MM.1S (cell line): ENCODE measurements at regions not wholly inside any gene's neighbourhood (a gene's known extent, or its start where the extent isn't known, plus 50 kb on each side); places are given as distances from the start of the nearest gene placed in this dataset.

Experiments used
- DNase-seq: peaks from one replicate; pipeline ENCODE4 v3.0.0-alpha.2; 2015
- H2AFZ ChIP-seq: fragments of 300-600 bp; sonication (generic); 2 replicates; pipeline ENCODE4 v1.6.0; 2016; ENCODE audit warnings: antibody characterized with exemption, low read length
- H3F3A ChIP-seq: fragments of 300-600 bp; sonication (generic); 2 replicates; pipeline ENCODE4 v1.6.1; 2016; ENCODE audit warnings: mild to moderate bottlenecking, antibody characterized with exemption, low read length, moderate library complexity, mixed read lengths; ENCODE audit not compliant: insufficient read depth
- H3K27ac ChIP-seq: fragments of 300-600 bp; sonication (generic); 2 replicates; pipeline ENCODE4 v1.5.1; 2016; ENCODE audit warnings: mild to moderate bottlenecking, low read length
- H3K27me3 ChIP-seq: fragments of 300-600 bp; sonication (generic); replicated peaks from 2 replicates; pipeline ENCODE4 v1.6.0; 2016; ENCODE audit warnings: low read length; ENCODE audit not compliant: insufficient read depth
- H3K36me3 ChIP-seq: fragments of 300-600 bp; sonication (generic); replicated peaks from 2 replicates; pipeline ENCODE4 v1.6.1; 2016; ENCODE audit warnings: mild to moderate bottlenecking, low read length, mixed read lengths; ENCODE audit not compliant: insufficient read depth
- H3K4me1 ChIP-seq: fragments of 300-600 bp; sonication (generic); 2 replicates; pipeline ENCODE4 v1.6.1; 2016; ENCODE audit warnings: low read length, mixed read lengths
- H3K4me2 ChIP-seq: fragments of 300-600 bp; sonication (generic); 2 replicates; pipeline ENCODE4 v1.6.0; 2016; ENCODE audit warnings: low read depth, low read length
- H3K4me3 ChIP-seq: fragments of 300-600 bp; sonication (generic); 2 replicates; pipeline ENCODE4 v1.5.1; 2016; ENCODE audit warnings: low read length, mixed read lengths
- H3K79me2 ChIP-seq: fragments of 300-600 bp; sonication (generic); 2 replicates; pipeline ENCODE4 v1.6.1; 2016; ENCODE audit warnings: mixed run types, low read length, mixed read lengths
- H3K9ac ChIP-seq: fragments of 300-600 bp; sonication (generic); 2 replicates; pipeline ENCODE4 v1.6.1; 2016; ENCODE audit warnings: low read length, mixed read lengths
- H3K9me2 ChIP-seq: fragments of 300-600 bp; sonication (generic); replicated peaks from 2 replicates; pipeline ENCODE4 v1.6.1; 2016; ENCODE audit warnings: mild to moderate bottlenecking, low read length, mixed read lengths; ENCODE audit not compliant: insufficient read depth
- H3K9me3 ChIP-seq: fragments of 300-600 bp; sonication (generic); replicated peaks from 2 replicates; pipeline ENCODE4 v1.6.1; 2016; ENCODE audit warnings: mild to moderate bottlenecking, low read length, mixed read lengths; ENCODE audit not compliant: insufficient read depth
- H4K20me1 ChIP-seq: fragments of 300-600 bp; sonication (generic); 2 replicates; pipeline ENCODE4 v1.6.1; 2016; ENCODE audit warnings: mild to moderate bottlenecking, low read length, moderate library complexity, mixed read lengths; ENCODE audit not compliant: insufficient read depth
- EZH2 ChIP-seq: fragments of 300-600 bp; sonication (generic); optimal IDR thresholded peaks from 2 replicates; pipeline ENCODE3; 2017; ENCODE audit warnings: low read depth, mild to moderate bottlenecking, antibody characterized with exemption, low read length, mixed read lengths
- EZH2phosphoT487 ChIP-seq: fragments of 300-600 bp; sonication (generic); IDR thresholded peaks from 2 replicates; pipeline ENCODE4 v1.6.1; 2018; ENCODE audit warnings: antibody characterized with exemption, low read length
- TF ChIP-seq, protein P1 (sequence below): fragments of 300-600 bp; sonication (generic); IDR thresholded peaks from 2 replicates; pipeline ENCODE4 v1.5.1; 2016; ENCODE audit warnings: antibody characterized with exemption, low read length, mixed read lengths

DNA sequence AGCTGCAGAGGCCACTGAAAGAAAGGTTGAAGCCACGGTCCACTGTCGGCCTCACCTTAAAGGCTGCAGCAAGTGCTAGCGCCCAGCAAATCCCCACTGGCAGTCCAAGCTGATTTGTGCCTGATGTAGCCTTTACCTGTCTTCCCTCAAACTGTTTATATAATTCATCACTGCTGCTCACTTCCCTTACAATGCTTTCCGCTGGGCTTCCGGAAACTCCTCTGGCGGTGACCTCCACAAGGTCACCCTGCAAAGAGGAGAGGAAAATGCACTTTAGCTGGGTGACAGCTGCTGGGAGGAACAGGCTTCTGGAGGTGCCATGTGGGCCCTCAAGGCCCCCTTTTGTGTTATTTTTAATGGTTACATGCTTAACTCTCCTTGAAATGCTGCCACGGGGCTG is 126.2 kb downstream of the CMPK2 start:
- Histone ChIP-seq H3K27me3 (no peaks in the 10 kb centered on the region), H3K9ac (no peak overlapping the region), H3K4me1 (no peaks in the 10 kb centered on the region), H3K27ac (no peak overlapping the region), H3K4me3 (no peak overlapping the region), H3K9me3 (no peaks in the 10 kb centered on the region), H2AFZ (no peak overlapping the region), H4K20me1 (no peaks in the 10 kb centered on the region), H3K79me2 (no peaks in the 10 kb centered on the region), H3K4me2 (no peak overlapping the region), H3F3A (no peaks in the 10 kb centered on the region), H3K9me2 (no peaks in the 10 kb centered on the region), H3K36me3 (no peaks in the 10 kb centered on the region)
- TF ChIP-seq EZH2phosphoT487: no peak
- TF ChIP-seq EZH2: no peak
- TF ChIP-seq, protein P1, sequence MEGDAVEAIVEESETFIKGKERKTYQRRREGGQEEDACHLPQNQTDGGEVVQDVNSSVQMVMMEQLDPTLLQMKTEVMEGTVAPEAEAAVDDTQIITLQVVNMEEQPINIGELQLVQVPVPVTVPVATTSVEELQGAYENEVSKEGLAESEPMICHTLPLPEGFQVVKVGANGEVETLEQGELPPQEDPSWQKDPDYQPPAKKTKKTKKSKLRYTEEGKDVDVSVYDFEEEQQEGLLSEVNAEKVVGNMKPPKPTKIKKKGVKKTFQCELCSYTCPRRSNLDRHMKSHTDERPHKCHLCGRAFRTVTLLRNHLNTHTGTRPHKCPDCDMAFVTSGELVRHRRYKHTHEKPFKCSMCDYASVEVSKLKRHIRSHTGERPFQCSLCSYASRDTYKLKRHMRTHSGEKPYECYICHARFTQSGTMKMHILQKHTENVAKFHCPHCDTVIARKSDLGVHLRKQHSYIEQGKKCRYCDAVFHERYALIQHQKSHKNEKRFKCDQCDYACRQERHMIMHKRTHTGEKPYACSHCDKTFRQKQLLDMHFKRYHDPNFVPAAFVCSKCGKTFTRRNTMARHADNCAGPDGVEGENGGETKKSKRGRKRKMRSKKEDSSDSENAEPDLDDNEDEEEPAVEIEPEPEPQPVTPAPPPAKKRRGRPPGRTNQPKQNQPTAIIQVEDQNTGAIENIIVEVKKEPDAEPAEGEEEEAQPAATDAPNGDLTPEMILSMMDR: no peak
- no peak for DNase-seq

DNA sequence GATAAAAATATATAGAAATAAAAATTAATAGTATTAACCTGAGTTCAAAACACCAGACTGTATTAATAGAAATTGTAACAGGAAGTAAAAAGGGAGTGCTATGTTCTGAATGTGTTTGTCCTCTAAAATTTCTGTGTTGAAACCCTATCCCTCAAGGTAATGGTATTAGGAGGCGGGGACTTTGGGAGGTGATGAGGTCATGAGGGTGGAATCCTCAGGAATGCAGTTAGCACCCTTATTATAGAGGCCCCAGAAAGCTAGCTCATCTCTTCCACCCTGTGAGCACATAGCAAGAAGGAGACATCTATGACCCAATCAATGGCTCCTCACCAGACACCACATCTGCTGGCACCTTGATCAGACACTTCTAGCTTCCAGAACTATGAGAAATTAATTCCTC is 124.5 kb downstream of the CMPK2 start:
- Histone ChIP-seq H4K20me1 (no peaks in the 10 kb centered on the region), H3K4me2 (no peak overlapping the region), H3K79me2 (no peaks in the 10 kb centered on the region), H3F3A (no peaks in the 10 kb centered on the region), H3K4me1 (no peaks in the 10 kb centered on the region), H2AFZ (no peak overlapping the region), H3K36me3 (no peaks in the 10 kb centered on the region), H3K9me2 (no peaks in the 10 kb centered on the region), H3K27ac (no peak overlapping the region), H3K4me3 (no peak overlapping the region), H3K27me3 (no peaks in the 10 kb centered on the region), H3K9me3 (no peaks in the 10 kb centered on the region), H3K9ac (no peak overlapping the region)
- TF ChIP-seq EZH2 (no peak), EZH2phosphoT487 (no peak)
- TF ChIP-seq, protein P1: no peak
- DNase-seq: no peak

DNA sequence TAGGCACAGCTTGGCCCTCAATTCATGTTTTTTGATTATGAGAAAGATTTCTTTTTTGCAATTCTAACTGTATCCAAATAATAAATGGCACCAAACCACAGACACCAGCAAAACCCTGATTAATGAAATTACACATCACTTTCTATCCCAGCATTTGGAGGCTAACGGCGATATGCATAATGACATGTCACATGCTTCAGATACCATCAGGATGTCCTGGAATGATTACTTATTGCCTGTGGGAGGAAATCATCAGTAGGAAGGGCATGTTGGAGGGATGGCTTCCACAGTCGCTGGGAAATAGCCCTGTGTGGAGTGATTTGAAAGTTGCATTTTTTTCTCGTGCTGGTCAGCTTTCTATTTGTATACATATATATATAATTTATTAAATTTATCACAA is 121.7 kb downstream of the CMPK2 start:
- H4K20me1 ChIP-seq: no peaks in the 10 kb centered on the region
- no peak for TF ChIP-seq EZH2phosphoT487
- TF ChIP-seq, protein P1: no peak
- TF ChIP-seq EZH2: no peak

More for the DNA sequence above, 121.7 kb downstream of the CMPK2 start:
- Histone ChIP-seq H3K4me1 (no peaks in the 10 kb centered on the region), H3K27me3 (no peaks in the 10 kb centered on the region), H3K9me2 (no peaks in the 10 kb centered on the region), H3K36me3 (no peaks in the 10 kb centered on the region), H3K79me2 (no peaks in the 10 kb centered on the region), H3K9me3 (no peaks in the 10 kb centered on the region), H2AFZ (no peak overlapping the region), H3K27ac (no peak overlapping the region), H3K9ac (no peak overlapping the region), H3F3A (no peaks in the 10 kb centered on the region), H3K4me2 (no peak overlapping the region), H3K4me3 (no peak overlapping the region)
- no peak for DNase-seq
